HL-60 (cell line): ENCODE measurements at regions not wholly inside any gene's neighbourhood (a gene's known extent, or its start where the extent isn't known, plus 50 kb on each side); places are given as distances from the start of the nearest gene placed in this dataset.

Experiments
- DNase-seq, 2 experiments: peaks; one replicate each; pipeline ENCODE4 v3.0.0-alpha.2; 2010 to 2020; ENCODE audit warnings: low read depth in 1 of 2, low spot score in 1 of 2
- H3K27ac ChIP-seq: fragments of 250-450 bp; sonication (Bioruptor Pico); replicated peaks from 2 replicates; pipeline ENCODE4 v1.5.1; 2020; ENCODE audit warnings: mild to moderate bottlenecking, moderate library complexity
- H3K27me3 ChIP-seq: fragments of 250-450 bp; sonication (Bioruptor Pico); 2 replicates; pipeline ENCODE4 v1.5.1; 2021; ENCODE audit warnings: mild to moderate bottlenecking, moderate library complexity; ENCODE audit not compliant: insufficient read depth, poor library complexity, severe bottlenecking
- H3K4me3 ChIP-seq: replicated peaks from 2 replicates; pipeline ENCODE4 v1.5.1; 2011; ENCODE audit warnings: mild to moderate bottlenecking, control low read depth, low read length; ENCODE audit not compliant: insufficient read depth
- GABPA ChIP-seq: IDR thresholded peaks from 2 replicates; pipeline ENCODE4 v1.6.1; 2012; ENCODE audit warnings: low read depth
- POLR2AphosphoS5 ChIP-seq: IDR thresholded peaks from 2 replicates; pipeline ENCODE4 v1.6.1; 2012; ENCODE audit warnings: low read depth
- SPI1 ChIP-seq: IDR thresholded peaks from 2 replicates; pipeline ENCODE4 v1.6.1; 2012; ENCODE audit warnings: low read depth, mild to moderate bottlenecking, borderline replicate concordance
- TF ChIP-seq, protein P1 (sequence below): IDR thresholded peaks from one replicate; pipeline ENCODE4 v1.5.1; 2011; ENCODE audit warnings: low read length, control low read depth, inconsistent platforms; ENCODE audit not compliant: insufficient read depth
- TF ChIP-seq, protein P2 (sequence below): IDR thresholded peaks from 2 replicates; pipeline ENCODE4 v1.6.1; 2012; ENCODE audit warnings: low read depth; ENCODE audit not compliant: insufficient replicate concordance

DNA sequence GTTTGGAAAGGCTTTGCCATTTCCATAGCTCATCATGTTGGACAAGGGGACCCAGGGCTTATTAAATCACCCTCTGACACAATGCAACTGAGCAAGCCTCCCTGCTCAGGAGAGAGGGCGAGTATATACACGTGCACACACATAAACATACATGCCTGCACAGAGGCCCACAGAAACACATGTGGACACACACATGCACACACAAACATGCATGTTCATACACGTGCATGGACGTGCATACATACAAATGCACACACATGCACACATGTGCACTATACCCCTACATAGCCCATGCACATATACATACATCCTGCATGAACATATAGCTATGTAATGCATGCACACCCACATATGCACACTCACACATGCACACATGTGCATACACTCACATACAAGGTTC, 99.5 kb upstream of the ALDH1B1 start:
- DNase-seq = no peak
- Histone ChIP-seq H3K27me3 (no peaks in the 10 kb centered on the region), H3K4me3 (no peak overlapping the region), H3K27ac (no peak overlapping the region)
- TF ChIP-seq, protein P1, sequence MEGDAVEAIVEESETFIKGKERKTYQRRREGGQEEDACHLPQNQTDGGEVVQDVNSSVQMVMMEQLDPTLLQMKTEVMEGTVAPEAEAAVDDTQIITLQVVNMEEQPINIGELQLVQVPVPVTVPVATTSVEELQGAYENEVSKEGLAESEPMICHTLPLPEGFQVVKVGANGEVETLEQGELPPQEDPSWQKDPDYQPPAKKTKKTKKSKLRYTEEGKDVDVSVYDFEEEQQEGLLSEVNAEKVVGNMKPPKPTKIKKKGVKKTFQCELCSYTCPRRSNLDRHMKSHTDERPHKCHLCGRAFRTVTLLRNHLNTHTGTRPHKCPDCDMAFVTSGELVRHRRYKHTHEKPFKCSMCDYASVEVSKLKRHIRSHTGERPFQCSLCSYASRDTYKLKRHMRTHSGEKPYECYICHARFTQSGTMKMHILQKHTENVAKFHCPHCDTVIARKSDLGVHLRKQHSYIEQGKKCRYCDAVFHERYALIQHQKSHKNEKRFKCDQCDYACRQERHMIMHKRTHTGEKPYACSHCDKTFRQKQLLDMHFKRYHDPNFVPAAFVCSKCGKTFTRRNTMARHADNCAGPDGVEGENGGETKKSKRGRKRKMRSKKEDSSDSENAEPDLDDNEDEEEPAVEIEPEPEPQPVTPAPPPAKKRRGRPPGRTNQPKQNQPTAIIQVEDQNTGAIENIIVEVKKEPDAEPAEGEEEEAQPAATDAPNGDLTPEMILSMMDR = no peak
- TF ChIP-seq GABPA (no peak), POLR2AphosphoS5 (no peak), SPI1 (no peak)
- TF ChIP-seq, protein P2, sequence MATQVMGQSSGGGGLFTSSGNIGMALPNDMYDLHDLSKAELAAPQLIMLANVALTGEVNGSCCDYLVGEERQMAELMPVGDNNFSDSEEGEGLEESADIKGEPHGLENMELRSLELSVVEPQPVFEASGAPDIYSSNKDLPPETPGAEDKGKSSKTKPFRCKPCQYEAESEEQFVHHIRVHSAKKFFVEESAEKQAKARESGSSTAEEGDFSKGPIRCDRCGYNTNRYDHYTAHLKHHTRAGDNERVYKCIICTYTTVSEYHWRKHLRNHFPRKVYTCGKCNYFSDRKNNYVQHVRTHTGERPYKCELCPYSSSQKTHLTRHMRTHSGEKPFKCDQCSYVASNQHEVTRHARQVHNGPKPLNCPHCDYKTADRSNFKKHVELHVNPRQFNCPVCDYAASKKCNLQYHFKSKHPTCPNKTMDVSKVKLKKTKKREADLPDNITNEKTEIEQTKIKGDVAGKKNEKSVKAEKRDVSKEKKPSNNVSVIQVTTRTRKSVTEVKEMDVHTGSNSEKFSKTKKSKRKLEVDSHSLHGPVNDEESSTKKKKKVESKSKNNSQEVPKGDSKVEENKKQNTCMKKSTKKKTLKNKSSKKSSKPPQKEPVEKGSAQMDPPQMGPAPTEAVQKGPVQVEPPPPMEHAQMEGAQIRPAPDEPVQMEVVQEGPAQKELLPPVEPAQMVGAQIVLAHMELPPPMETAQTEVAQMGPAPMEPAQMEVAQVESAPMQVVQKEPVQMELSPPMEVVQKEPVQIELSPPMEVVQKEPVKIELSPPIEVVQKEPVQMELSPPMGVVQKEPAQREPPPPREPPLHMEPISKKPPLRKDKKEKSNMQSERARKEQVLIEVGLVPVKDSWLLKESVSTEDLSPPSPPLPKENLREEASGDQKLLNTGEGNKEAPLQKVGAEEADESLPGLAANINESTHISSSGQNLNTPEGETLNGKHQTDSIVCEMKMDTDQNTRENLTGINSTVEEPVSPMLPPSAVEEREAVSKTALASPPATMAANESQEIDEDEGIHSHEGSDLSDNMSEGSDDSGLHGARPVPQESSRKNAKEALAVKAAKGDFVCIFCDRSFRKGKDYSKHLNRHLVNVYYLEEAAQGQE = no peak

DNA sequence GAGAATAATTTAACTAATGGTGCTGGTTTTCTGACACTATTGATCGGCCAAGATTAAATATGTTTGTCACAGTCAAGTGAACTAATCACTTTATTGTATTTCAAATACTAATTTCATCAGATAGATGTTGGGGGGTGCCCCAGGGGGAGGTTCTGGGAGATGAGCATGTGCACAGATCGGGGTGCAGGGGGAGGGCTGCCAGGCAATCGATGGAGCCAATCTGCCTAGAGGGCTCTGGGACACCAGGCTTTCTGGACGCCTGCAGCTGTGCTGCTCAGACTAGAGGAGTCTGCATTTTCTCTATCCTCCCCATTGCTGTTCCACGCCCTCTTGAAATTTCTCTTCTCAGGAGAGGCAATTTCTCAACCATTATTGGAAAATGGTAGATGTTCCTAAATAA, 100.0 kb upstream of the ALDH1B1 start:
- no peak for DNase-seq
- no peak overlapping the region for H3K4me3 ChIP-seq
- no peak for TF ChIP-seq POLR2AphosphoS5
- TF ChIP-seq, protein P2 = no peak
- TF ChIP-seq, protein P1 = no peak
- no peak for TF ChIP-seq SPI1
- TF ChIP-seq GABPA = no peak
- H3K27me3 ChIP-seq = no peaks in the 10 kb centered on the region
- H3K27ac ChIP-seq = no peak overlapping the region

DNA sequence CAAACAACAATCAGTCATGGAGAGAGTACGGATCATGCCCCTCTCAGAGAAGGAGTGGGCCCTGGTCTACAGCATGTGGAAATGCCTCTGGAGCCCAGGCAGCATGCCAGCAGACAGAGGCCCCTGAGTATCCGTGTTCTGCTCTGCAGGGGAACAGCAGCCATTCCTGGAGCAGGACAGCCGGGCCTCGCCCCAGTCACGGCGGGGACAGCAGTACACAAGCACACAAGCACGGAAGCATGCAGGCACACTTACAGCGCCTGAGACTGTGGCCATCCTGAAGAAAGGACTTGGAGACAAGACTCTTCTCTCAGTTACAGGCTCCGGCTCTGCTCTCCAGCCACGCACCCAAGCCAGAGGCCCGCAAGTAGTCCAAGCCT, 102.6 kb upstream of the ALDH1B1 start:
- TF ChIP-seq, protein P1 = no peak
- TF ChIP-seq SPI1 (no peak), GABPA (no peak), POLR2AphosphoS5 (no peak)
- TF ChIP-seq, protein P2 = no peak
- no peak overlapping the region for H3K27ac ChIP-seq

More for the DNA sequence above, 102.6 kb upstream of the ALDH1B1 start:
- no peak overlapping the region for H3K4me3 ChIP-seq
- no peak for DNase-seq
- no peaks in the 10 kb centered on the region for H3K27me3 ChIP-seq
